K562 (cell line): ENCODE measurements at regions not wholly inside any gene's neighbourhood (a gene's known extent, or its start where the extent isn't known, plus 50 kb on each side); places are given as distances from the start of the nearest gene placed in this dataset.

Experiments used
- ATAC-seq: fragments of 200-7000 bp; cut with Tn5 transposase; 3 replicates; pipeline ENCODE4 v1.9.1; 2020; ENCODE audit warnings: moderate library complexity
- BruUV-seq: library from RNA; stranded (reverse); fragments of 400-500 nt; replicated peaks from 2 replicates; lab custom pipeline; 2021; lab: Mats Ljungman, UMichigan
- CTCF ChIA-PET: fragments of 300-600 bp; formaldehyde crosslinking; extraction: SDS; loops from one replicate; lab custom pipeline; 2021; ENCODE audit warnings: low intra/inter-chr PET ratio; lab: Yijun Ruan, JAX
- POLR2A ChIA-PET: fragments of 300-600, 350-650 bp; sonication (Branson Sonifier 250); formaldehyde crosslinking; extraction: SDS; loops from one replicate; lab custom pipeline; 2021; ENCODE audit warnings: antibody characterized with exemption, inconsistent platforms; lab: Yijun Ruan, JAX
- DNase-seq, 4 experiments: peaks; one replicate each; pipeline versions ENCODE4 v3.0.0 to v3.0.0-alpha.2; 2011 to 2018; ENCODE audit warnings: low spot score in 3 of 4, mixed read lengths in 3 of 4; ENCODE audit errors: extremely low read depth in 1 of 4
- FAIRE-seq: peaks from 2 replicates; lab custom pipeline; 2011; peaks lifted over from hg19 to GRCh38; lab: Jason Lieb, UNC
- H2AFZ ChIP-seq: 2 replicates; pipeline ENCODE4 v1.6.0; 2011; ENCODE audit warnings: low read depth, low read length, control low read depth, inconsistent platforms
- H3K27ac ChIP-seq: fragments of 200-600 bp; 3 replicates; pipeline ENCODE4 v1.8.0; 2011; ENCODE audit warnings: low read depth, mild to moderate bottlenecking, control low read depth, inconsistent platforms, low read length, moderate library complexity, mixed read lengths; ENCODE audit errors: extremely low read depth
- H3K27me3 ChIP-seq, 2 experiments: fragments of 300-600 bp in 1 of 2; 2 replicates in 1 of 2; 3 replicates in 1 of 2; pipeline versions ENCODE4 v1.6.0 to v1.8.0; 2011; ENCODE audit warnings: inconsistent platforms in 2 of 2, low read length in 2 of 2, mild to moderate bottlenecking in 1 of 2, mixed read lengths in 1 of 2, moderate library complexity in 1 of 2; ENCODE audit not compliant: control insufficient read depth in 2 of 2, insufficient read depth in 2 of 2
- H3K36me3 ChIP-seq: fragments of 300-600 bp; 3 replicates; pipeline ENCODE4 v1.8.0; 2011; ENCODE audit warnings: mild to moderate bottlenecking, low read length, inconsistent platforms; ENCODE audit not compliant: control insufficient read depth, insufficient read depth
- H3K4me1 ChIP-seq, 2 experiments: fragments of 200-600 bp in 1 of 2; replicated peaks in 1 of 2; 2 replicates in 1 of 2; 3 replicates in 1 of 2; pipeline versions ENCODE4 v1.5.1 to v1.8.0; 2011; ENCODE audit warnings: inconsistent platforms in 2 of 2, low read length in 2 of 2, mild to moderate bottlenecking in 1 of 2, mixed read lengths in 1 of 2, moderate library complexity in 1 of 2; ENCODE audit not compliant: control insufficient read depth in 2 of 2, insufficient read depth in 2 of 2
- H3K4me2 ChIP-seq: 2 replicates; pipeline ENCODE4 v1.6.1; 2011; ENCODE audit warnings: low read length, control low read depth, inconsistent platforms, mixed read lengths; ENCODE audit not compliant: insufficient read depth
- H3K4me3 ChIP-seq: fragments of 200-600 bp; sonication (generic), shearing (Covaris generic); 2 replicates; pipeline ENCODE4 v1.5.1; 2016; ENCODE audit warnings: control low read depth, inconsistent platforms
- H3K79me2 ChIP-seq: fragments of 200-600 bp; 3 replicates; pipeline ENCODE4 v1.8.0; 2011; ENCODE audit warnings: low read length, inconsistent platforms; ENCODE audit not compliant: control insufficient read depth, insufficient read depth
- H3K9ac ChIP-seq, 2 experiments: 2 replicates each; pipeline versions ENCODE4 v1.6.0 to v1.6.1; 2011; ENCODE audit warnings: low read depth in 2 of 2, low read length in 2 of 2, control low read depth in 1 of 2, inconsistent platforms in 1 of 2, mild to moderate bottlenecking in 1 of 2, mixed read lengths in 1 of 2; ENCODE audit not compliant: insufficient read depth in 1 of 2
- H3K9me1 ChIP-seq: one replicate; pipeline ENCODE4 v1.6.0; 2011; ENCODE audit warnings: inconsistent platforms, mild to moderate bottlenecking, low read length, moderate library complexity; ENCODE audit not compliant: control insufficient read depth, insufficient read depth
- H3K9me3 ChIP-seq: replicated peaks from 2 replicates; pipeline ENCODE4 v1.5.1; 2011; ENCODE audit warnings: low read depth, low read length, inconsistent platforms; ENCODE audit not compliant: control insufficient read depth, insufficient read depth
- H4K20me1 ChIP-seq: replicated peaks from 2 replicates; pipeline ENCODE4 v1.6.1; 2011; ENCODE audit warnings: low read length, inconsistent platforms, mixed read lengths; ENCODE audit not compliant: control insufficient read depth, insufficient read depth
- ARID1B ChIP-seq: fragments of 450-650 bp; IDR thresholded peaks from 2 replicates; pipeline ENCODE4 v1.6.1; 2016; ENCODE audit warnings: antibody characterized with exemption, mild to moderate bottlenecking, inconsistent platforms
- C11orf30 ChIP-seq: fragments of 450-650 bp; IDR thresholded peaks from 2 replicates; pipeline ENCODE4 v1.6.1; 2016; ENCODE audit warnings: low read depth, mild to moderate bottlenecking
- CCNT2 ChIP-seq: IDR thresholded peaks from 2 replicates; pipeline ENCODE4 v1.6.1; 2011; ENCODE audit warnings: borderline replicate concordance, low read depth, mild to moderate bottlenecking, moderate library complexity, mixed read lengths, low read length; ENCODE audit not compliant: insufficient read length; ENCODE audit errors: extremely low read depth
- CHD1 ChIP-seq: fragments of 200-600 bp; sonication (generic); IDR thresholded peaks from one replicate; pipeline ENCODE4 v1.6.1; 2012; ENCODE audit warnings: mild to moderate bottlenecking, moderate library complexity, low read length, inconsistent platforms
- ESRRA ChIP-seq: fragments of 450-650 bp; IDR thresholded peaks from 2 replicates; pipeline ENCODE4 v1.6.1; 2014; ENCODE audit warnings: low read depth, mild to moderate bottlenecking, moderate library complexity, borderline replicate concordance
- LARP7 ChIP-seq: fragments of 450-650 bp; IDR thresholded peaks from 2 replicates; pipeline ENCODE4 v1.6.1; 2016
- PHF21A ChIP-seq: fragments of 450-650 bp; IDR thresholded peaks from 2 replicates; pipeline ENCODE4 v1.6.1; 2017; ENCODE audit warnings: low read depth, borderline replicate concordance
- TEAD2 ChIP-seq: fragments of 450-650 bp; IDR thresholded peaks from 2 replicates; pipeline ENCODE4 v1.6.1; 2016; ENCODE audit warnings: missing genetic modification characterization, control low read depth, missing compliant biosample characterization
- TRIM25 ChIP-seq: fragments of 450-650 bp; IDR thresholded peaks from 2 replicates; pipeline ENCODE4 v1.7.0; 2016; ENCODE audit warnings: borderline replicate concordance
- ZNF551 ChIP-seq: fragments of 250-450 bp; sonication (Bioruptor Pico); IDR thresholded peaks from 2 replicates; pipeline ENCODE4 v1.5.0; 2021; ENCODE audit warnings: mild to moderate bottlenecking, moderate library complexity
- WGBS: fragments of 100-300 bp; shearing (Covaris generic); methylation state at CpG from one replicate; pipeline ENCODE4 v1.1.6; 2016; ENCODE audit warnings: low coverage, mixed read lengths; ENCODE audit not compliant: insufficient coverage; ENCODE audit errors: missing lambda C conversion rate; 5-methylcytosine and 5-hydroxymethylcytosine counted together
- in situ Hi-C: fragments of 300-500 bp; cut with MboI; formaldehyde crosslinking; loops from 4 replicates; pipeline ENCODE4 v1.15.0; 2018; ENCODE audit warnings: inconsistent platforms, mixed read lengths
- intact Hi-C: fragments of 100-400 bp; cut with micrococcal nuclease; formaldehyde crosslinking; loops from 2 replicates; pipeline ENCODE4 v1.14.2; 2022

DNA sequence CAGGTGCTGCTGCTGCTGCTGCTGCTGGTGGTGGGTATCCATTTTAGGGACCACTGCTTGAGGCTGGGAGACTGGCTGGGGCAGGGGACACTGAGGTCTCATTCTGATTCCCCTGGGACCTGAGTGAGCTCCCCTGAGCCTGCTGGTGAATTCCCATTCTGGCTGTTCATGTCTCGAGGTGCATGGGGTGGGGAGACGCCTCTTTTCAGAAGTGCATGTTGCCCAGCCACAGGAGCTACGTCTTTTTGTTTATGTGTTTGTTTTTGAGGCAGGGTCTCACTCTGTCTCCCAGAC is 133.4 kb downstream of the RHOU start (continued):
- TF ChIP-seq PHF21A, result no peak
- no peak for TF ChIP-seq ESRRA
- no peak for TF ChIP-seq LARP7

GRCh38 chr1:228869312-228869824 is 134.1 kb downstream of the RHOU start:
- H3K9me3 ChIP-seq, result no peaks in the 10 kb centered on the region
- no peak overlapping the region for H3K27ac ChIP-seq
- H3K9ac ChIP-seq, result no peak overlapping the region
- in situ Hi-C loops, result no loop called here
- 0 out of 2 replicates have a peak, but pooled peaks cover 5% of the 10 kb centered on the region for H4K20me1 ChIP-seq
- CTCF ChIA-PET, result no interaction called here
- no peak overlapping the region for H3K4me2 ChIP-seq
- no peaks in the 10 kb centered on the region for H3K36me3 ChIP-seq
- ATAC-seq, result no peak
- TF ChIP-seq ZNF551 (CRISPR knock-in tag), result no peak
- TF ChIP-seq C11orf30, result no peak
- TF ChIP-seq TRIM25, result no peak
- TF ChIP-seq ESRRA, result no peak
- TF ChIP-seq CCNT2, result no peak
- TF ChIP-seq CHD1, result no peak
- no peak for TF ChIP-seq ARID1B
- no peak for TF ChIP-seq TEAD2
- TF ChIP-seq, all 486 proteins: peak for 0
- BruUV-seq, result no TSS peak
- 0% methylated on average over 7 of the region's 7 CpGs for WGBS
- Histone ChIP-seq H3K9me1 (no peaks in the 10 kb centered on the region), H2AFZ (no peak overlapping the region), H3K27me3 (peaks cover 14 to 38% of the 10 kb centered on the region in 2 experiments), H3K4me3 (no peak overlapping the region), H3K4me1 (no peaks in the 10 kb centered on the region), H3K79me2 (no peaks in the 10 kb centered on the region)
- POLR2A ChIA-PET, result interaction anchor here (0.8 kb wide), 1 partner anchor 20 kb away, joined by 3 read pairs; no protein-coding TSS in a partner anchor
- no peak for FAIRE-seq
- no peak for DNase-seq
- intact Hi-C loops, result no loop called here
